ENCODE measurements at regions not wholly inside any gene's neighbourhood (a gene's known extent, or its start where the extent isn't known, plus 50 kb on each side); places are given as distances from the start of the nearest gene placed in this dataset.

DNA sequence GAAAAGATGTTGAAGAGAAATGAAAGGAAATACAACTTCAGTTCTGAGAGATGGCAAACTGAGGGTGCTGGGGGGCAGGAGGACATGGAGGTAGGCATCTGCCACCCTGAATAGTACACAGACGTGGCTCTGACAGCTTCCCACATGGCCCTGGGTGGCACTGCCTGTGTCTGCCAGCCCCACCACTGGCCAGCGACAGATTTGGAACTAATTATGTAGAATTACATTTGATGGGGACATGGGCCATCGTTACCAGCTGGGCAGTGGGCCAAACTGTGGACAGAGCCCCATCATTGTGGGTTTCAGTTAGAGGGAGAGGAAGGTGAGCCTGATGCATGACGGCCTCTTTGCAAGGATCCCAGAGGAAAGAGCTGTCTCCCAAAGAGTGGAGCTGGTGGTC is 216.0 kb upstream of the HAAO start:
- Histone ChIP-seq H3K4me2 (ENCODE audit: low read length) (no peak overlapping the region), H3K4me3 (ENCODE audit: low read length) (no peak overlapping the region), H3K79me2 (ENCODE audit: low read length) (no peaks in the 10 kb centered on the region), H3K36me3 (replicated peaks; ENCODE audit: low read depth, low read length) (no peaks in the 10 kb centered on the region), H4K20me1 (ENCODE audit: insufficient read depth, low read length) (no peaks in the 10 kb centered on the region), H2AFZ (ENCODE audit: low read depth, low read length) (no peak overlapping the region), H3K27ac (ENCODE audit: low read length) (no peak overlapping the region), H3K9me3 (ENCODE audit: insufficient read depth, low read length) (no peaks in the 10 kb centered on the region), H3K27me3 (ENCODE audit: low read depth, low read length) (no peaks in the 10 kb centered on the region), H3K4me1 (ENCODE audit: low read length) (no peaks in the 10 kb centered on the region), H3K9ac (ENCODE audit: low read length) (no peak overlapping the region)
- TF ChIP-seq EZH2phosphoT487 (IDR thresholded peaks at IDR 0.05; ENCODE audit: low read depth) = no peak
- TF ChIP-seq, protein P1, sequence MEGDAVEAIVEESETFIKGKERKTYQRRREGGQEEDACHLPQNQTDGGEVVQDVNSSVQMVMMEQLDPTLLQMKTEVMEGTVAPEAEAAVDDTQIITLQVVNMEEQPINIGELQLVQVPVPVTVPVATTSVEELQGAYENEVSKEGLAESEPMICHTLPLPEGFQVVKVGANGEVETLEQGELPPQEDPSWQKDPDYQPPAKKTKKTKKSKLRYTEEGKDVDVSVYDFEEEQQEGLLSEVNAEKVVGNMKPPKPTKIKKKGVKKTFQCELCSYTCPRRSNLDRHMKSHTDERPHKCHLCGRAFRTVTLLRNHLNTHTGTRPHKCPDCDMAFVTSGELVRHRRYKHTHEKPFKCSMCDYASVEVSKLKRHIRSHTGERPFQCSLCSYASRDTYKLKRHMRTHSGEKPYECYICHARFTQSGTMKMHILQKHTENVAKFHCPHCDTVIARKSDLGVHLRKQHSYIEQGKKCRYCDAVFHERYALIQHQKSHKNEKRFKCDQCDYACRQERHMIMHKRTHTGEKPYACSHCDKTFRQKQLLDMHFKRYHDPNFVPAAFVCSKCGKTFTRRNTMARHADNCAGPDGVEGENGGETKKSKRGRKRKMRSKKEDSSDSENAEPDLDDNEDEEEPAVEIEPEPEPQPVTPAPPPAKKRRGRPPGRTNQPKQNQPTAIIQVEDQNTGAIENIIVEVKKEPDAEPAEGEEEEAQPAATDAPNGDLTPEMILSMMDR (IDR thresholded peaks at IDR 0.05; ENCODE audit: low read depth, low read length) = no peak

DNA sequence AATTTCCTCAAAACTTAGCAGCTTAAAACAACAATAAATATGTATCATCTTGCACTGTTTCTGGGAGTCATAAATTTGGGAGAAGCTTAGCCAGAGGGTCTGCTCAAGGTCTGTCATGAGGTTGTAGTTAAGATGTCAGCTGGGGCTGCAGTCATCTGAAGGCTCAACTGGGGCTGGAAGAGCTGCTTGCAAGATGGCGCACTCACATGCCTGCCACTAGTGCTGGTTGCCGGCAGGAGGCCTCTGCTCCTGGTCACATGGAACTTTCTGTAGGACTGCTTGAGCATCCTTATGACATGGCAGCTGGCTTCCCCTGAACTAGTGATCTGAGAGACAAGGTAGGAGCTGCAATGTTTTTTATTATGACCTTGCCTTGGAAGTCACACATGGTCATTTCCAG is 215.5 kb upstream of the HAAO start:
- Histone ChIP-seq H3K27me3 (ENCODE audit: low read depth, low read length) (no peaks in the 10 kb centered on the region), H3K4me2 (ENCODE audit: low read length) (no peak overlapping the region), H3K9ac (ENCODE audit: low read length) (no peak overlapping the region), H3K79me2 (ENCODE audit: low read length) (no peaks in the 10 kb centered on the region), H3K36me3 (replicated peaks; ENCODE audit: low read depth, low read length) (no peaks in the 10 kb centered on the region), H3K27ac (ENCODE audit: low read length) (no peak overlapping the region), H3K4me1 (ENCODE audit: low read length) (no peaks in the 10 kb centered on the region), H3K4me3 (ENCODE audit: low read length) (no peak overlapping the region), H2AFZ (ENCODE audit: low read depth, low read length) (no peak overlapping the region), H3K9me3 (ENCODE audit: insufficient read depth, low read length) (no peaks in the 10 kb centered on the region), H4K20me1 (ENCODE audit: insufficient read depth, low read length) (no peaks in the 10 kb centered on the region)
- TF ChIP-seq, protein P1 (IDR thresholded peaks at IDR 0.05; ENCODE audit: low read depth, low read length) = no peak
- TF ChIP-seq EZH2phosphoT487 (IDR thresholded peaks at IDR 0.05; ENCODE audit: low read depth) = no peak

DNA sequence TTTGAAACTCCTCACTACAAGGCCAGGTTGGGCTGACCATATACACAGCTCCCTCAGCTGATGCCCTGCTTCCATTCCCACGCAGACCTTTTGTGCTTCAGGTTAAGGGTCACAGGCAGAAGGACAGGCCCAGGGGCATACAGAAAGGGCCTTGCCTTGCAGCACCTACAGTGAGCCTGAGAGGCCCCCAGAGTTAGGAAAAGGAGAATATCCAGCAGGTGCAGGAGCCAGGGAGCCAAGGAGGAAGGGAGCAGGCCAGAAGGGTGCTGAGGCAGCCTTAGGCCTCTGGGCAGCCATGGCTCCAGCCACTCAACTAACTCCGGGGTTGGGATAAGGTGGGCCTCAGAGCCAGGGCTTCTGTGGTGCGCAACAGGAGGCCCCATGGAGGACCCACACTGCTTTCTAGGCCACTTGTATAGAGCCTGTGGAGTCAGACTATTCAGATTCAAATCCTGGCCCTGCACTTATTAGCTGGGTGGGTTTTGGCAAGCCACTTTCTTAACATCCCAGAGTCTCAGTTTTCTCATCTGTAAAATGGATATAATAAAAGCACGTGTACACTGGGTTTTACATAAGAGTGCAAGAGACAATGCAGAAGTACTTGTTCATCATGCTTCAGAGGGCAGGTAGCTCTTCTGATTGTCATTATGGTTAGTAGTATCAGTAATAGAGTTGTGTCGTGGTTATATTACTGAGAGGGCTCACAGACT is 214.6 kb upstream of the HAAO start:
- Histone ChIP-seq H3K36me3 (replicated peaks; ENCODE audit: low read depth, low read length) (no peaks in the 10 kb centered on the region), H4K20me1 (ENCODE audit: insufficient read depth, low read length) (no peaks in the 10 kb centered on the region), H3K9me3 (ENCODE audit: insufficient read depth, low read length) (no peaks in the 10 kb centered on the region), H3K27me3 (ENCODE audit: low read depth, low read length) (no peaks in the 10 kb centered on the region), H3K4me3 (ENCODE audit: low read length) (no peak overlapping the region), H2AFZ (ENCODE audit: low read depth, low read length) (no peak overlapping the region), H3K4me2 (ENCODE audit: low read length) (no peak overlapping the region), H3K79me2 (ENCODE audit: low read length) (no peaks in the 10 kb centered on the region), H3K27ac (ENCODE audit: low read length) (no peak overlapping the region), H3K9ac (ENCODE audit: low read length) (no peak overlapping the region), H3K4me1 (ENCODE audit: low read length) (no peaks in the 10 kb centered on the region)
- no peak for TF ChIP-seq EZH2phosphoT487 (IDR thresholded peaks at IDR 0.05; ENCODE audit: low read depth)
- TF ChIP-seq, protein P1 (IDR thresholded peaks at IDR 0.05; ENCODE audit: low read depth, low read length) = no peak

DNA sequence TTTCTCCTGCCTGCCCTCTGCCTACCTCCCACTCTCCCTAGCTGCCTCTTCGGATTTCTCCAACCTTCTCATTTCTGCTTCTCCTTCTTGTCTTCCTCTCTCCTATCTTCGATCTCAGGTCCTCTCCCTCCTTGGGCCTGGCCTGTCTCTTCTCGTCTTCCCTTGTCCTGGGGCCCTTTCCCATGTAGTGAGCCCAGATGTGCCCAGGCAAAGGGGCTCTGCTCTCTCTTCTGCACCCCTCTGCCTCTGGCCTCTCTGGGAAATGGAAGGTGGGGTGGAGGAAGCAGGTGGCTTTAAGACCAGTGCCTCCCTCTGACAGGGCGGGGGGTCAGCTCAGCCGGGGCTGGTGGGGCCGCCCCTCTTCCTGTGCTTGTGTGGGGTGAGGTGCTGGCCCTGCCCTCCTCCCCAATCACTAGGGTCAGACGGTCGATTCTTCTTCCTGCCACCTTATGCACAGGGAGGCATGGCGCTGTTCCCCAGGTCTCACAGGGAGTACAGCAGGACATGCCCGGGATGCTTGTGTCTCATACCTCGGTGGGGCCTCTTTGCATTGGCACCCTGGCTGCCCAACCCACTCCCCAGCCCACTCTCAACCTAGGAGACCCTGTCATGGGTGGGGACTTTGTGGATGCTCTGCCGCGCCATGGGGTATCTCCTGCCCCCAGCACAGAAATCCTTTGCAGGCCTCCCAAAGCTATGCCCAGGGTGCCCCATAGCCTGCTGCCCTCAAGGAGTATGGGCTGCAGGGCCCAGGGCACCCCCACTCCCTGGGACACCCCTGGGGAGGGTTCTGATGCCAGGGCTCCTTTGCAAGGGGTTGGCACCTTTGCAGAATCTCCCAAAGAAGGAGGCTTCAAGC is 213.8 kb upstream of the HAAO start:
- no peak overlapping the region for H3K9ac ChIP-seq (ENCODE audit: low read length)
- H3K4me3 ChIP-seq (ENCODE audit: low read length) = no peak overlapping the region
- H3K4me1 ChIP-seq (ENCODE audit: low read length) = peaks cover under 1% of the 10 kb centered on the region; the same call in 1 of the 2 replicates
- no peak overlapping the region for H3K27ac ChIP-seq (ENCODE audit: low read length)
- H3K27me3 ChIP-seq (ENCODE audit: low read depth, low read length) = no peaks in the 10 kb centered on the region
- no peaks in the 10 kb centered on the region for H3K9me3 ChIP-seq (ENCODE audit: insufficient read depth, low read length)
- H2AFZ ChIP-seq (ENCODE audit: low read depth, low read length) = no peak overlapping the region
- no peak for TF ChIP-seq EZH2phosphoT487 (IDR thresholded peaks at IDR 0.05; ENCODE audit: low read depth)
- H3K36me3 ChIP-seq (replicated peaks; ENCODE audit: low read depth, low read length) = no peaks in the 10 kb centered on the region
- no peaks in the 10 kb centered on the region for H4K20me1 ChIP-seq (ENCODE audit: insufficient read depth, low read length)
- H3K79me2 ChIP-seq (ENCODE audit: low read length) = no peaks in the 10 kb centered on the region
- no peak overlapping the region for H3K4me2 ChIP-seq (ENCODE audit: low read length)
